Left lobe of liver (tissue), 2 donors: ENCODE measurements at regions not wholly inside any gene's neighbourhood (a gene's known extent, or its start where the extent isn't known, plus 50 kb on each side); places are given as distances from the start of the nearest gene placed in this dataset.
"Not testable (repeated sequence)": the region's sequence is repeated elsewhere in the genome, so short reads cannot be mapped to it uniquely, and the experiment has no call there.

ENCODE experiments used
- ATAC-seq: fragments of 200-7000 bp; cut with Tn5 transposase; one replicate; pipeline ENCODE4 v1.9.1; 2020; ENCODE audit warnings: mild to moderate bottlenecking, moderate library complexity
- DNase-seq: peaks from one replicate; pipeline ENCODE4 v3.0.0-alpha.2; 2020; ENCODE audit warnings: low spot score
- donor health status: DM: no; HTN: no; CAD: no; lungs with moderate emphysema.
- donor health status: DM: no; HTN: yes; CAD: no.

GRCh38 chr9:104195142-104195541 lies 101.0 kb downstream of the SMC2 start:
- DNase-seq, ATAC-seq: not testable (repeated sequence)

- ATAC-seq (no peak), DNase-seq (no peak)
These were observed 106.4 kb downstream of the SMC2 start for GRCh38 chr9:104200456-104200994.

GRCh38 chr9:104206766-104207165 lies 112.7 kb downstream of the SMC2 start:
- ATAC-seq (no peak), DNase-seq (no peak)

GRCh38 chr9:104209387-104209786 lies 115.3 kb downstream of the SMC2 start:
- ATAC-seq (no peak), DNase-seq (no peak)

- no peak for DNase-seq
- ATAC-seq: no peak
These were observed 133.0 kb downstream of the SMC2 start for GRCh38 chr9:104227108-104227507.

- ATAC-seq: no peak
- DNase-seq: no peak
These were observed 138.8 kb downstream of the SMC2 start for GRCh38 chr9:104232781-104233341.

GRCh38 chr9:104233366-104233765 lies 139.3 kb downstream of the SMC2 start:
- DNase-seq (no peak), ATAC-seq (no peak)

GRCh38 chr9:104234632-104235337 lies 140.7 kb downstream of the SMC2 start:
- not testable (repeated sequence) for ATAC-seq, DNase-seq

- DNase-seq, ATAC-seq: not testable (repeated sequence)
These were observed 141.4 kb downstream of the SMC2 start for GRCh38 chr9:104235347-104236120.

GRCh38 chr9:104238668-104239067 lies 144.6 kb downstream of the SMC2 start:
- ATAC-seq: no peak
- no peak for DNase-seq

- DNase-seq (no peak), ATAC-seq (no peak)
These were observed 146.8 kb downstream of the SMC2 start for GRCh38 chr9:104240890-104241289.

- ATAC-seq: no peak
- DNase-seq: no peak
These were observed 151.8 kb downstream of the SMC2 start for GRCh38 chr9:104245925-104246324.

- no peak for DNase-seq
These were observed 153.9 kb downstream of the SMC2 start for GRCh38 chr9:104247899-104248460.

GRCh38 chr9:104256031-104256695 lies 162.1 kb downstream of the SMC2 start:
- no peak for DNase-seq
- ATAC-seq: no peak

More at GRCh38 chr9:104247899-104248460, 153.9 kb downstream of the SMC2 start:
- ATAC-seq: no peak

GRCh38 chr9:104256696-104257062 lies 162.6 kb downstream of the SMC2 start:
- no peak for DNase-seq
- ATAC-seq: no peak

GRCh38 chr9:104258296-104259011 lies 164.3 kb downstream of the SMC2 start:
- no peak for ATAC-seq
- DNase-seq: no peak

GRCh38 chr9:104260004-104260403 lies 165.9 kb downstream of the SMC2 start:
- DNase-seq (no peak), ATAC-seq (no peak)

- ATAC-seq (no peak), DNase-seq (no peak)
These were observed 169.8 kb downstream of the SMC2 start for GRCh38 chr9:104263942-104264341.

GRCh38 chr9:104264431-104264830 lies 170.3 kb downstream of the SMC2 start:
- no peak for DNase-seq
- ATAC-seq: no peak

GRCh38 chr9:104269374-104269773 lies 175.3 kb downstream of the SMC2 start:
- ATAC-seq (no peak), DNase-seq (no peak)
